ENCODE measurements at regions not wholly inside any gene's neighbourhood (a gene's known extent, or its start where the extent isn't known, plus 50 kb on each side); places are given as distances from the start of the nearest gene placed in this dataset.

DNA sequence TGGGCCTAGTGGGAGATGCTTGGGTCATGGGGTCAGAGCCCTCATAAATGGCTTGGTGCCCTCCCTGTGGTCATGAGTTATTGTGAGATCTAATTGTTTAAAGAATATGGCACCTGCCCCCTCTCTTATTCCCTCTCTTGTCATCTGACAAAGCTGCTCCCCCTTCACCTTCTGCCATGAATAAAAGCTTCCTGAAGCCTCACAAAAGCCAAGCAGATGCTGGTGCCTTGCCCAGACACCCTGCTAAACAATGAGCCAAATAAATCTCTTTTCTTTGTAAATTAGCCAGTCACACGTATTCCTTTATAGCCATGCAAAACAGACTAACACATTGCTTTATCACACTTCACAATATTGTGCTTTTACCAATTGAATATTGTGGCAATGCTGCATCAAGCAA is 82.8 kb upstream of the PDE4D start:
- TF ChIP-seq POLR2AphosphoS5 (IDR thresholded peaks at IDR 0.05) (no peak), POLR2A (IDR thresholded peaks at IDR 0.05) (no peak)
